ENCODE measurements at regions not wholly inside any gene's neighbourhood (a gene's known extent, or its start where the extent isn't known, plus 50 kb on each side); places are given as distances from the start of the nearest gene placed in this dataset.

DNA sequence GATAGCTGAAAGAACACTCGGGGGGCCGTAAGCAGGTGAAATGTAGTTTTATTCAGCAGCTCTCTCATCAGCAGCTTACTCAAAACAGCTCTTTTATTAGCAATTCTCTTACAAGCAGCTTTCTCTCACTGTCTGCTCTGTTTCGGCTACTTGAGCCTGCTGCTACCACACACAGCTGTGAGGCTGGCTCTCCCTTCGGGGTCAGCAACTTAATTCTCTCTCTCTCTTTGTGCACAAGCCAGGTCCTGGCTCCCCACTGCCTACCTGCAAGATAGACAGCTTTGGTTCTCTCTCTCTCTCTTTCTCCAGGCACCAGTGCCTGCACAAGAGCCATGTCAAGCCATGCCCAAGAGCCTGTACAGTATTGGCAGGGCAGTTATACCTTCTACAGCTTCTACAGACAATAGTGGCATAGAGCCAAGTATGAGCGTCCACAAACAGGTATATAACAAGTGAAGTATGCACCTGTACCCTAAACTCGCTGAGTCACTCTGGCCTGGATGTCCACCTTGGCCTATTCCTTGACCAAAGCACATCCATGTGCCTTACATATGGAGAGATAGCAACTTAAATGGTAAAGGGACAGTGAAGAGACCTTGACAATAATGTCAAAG is 110.8 kb downstream of the MTNR1B start:
- Histone ChIP-seq H3K9me3 (replicated peaks; ENCODE audit: control insufficient read depth, insufficient read depth, low read length) (no peaks in the 10 kb centered on the region), H2AFZ (ENCODE audit: control insufficient read depth, low read depth, low read length) (no peak overlapping the region), H3K4me2 (ENCODE audit: control insufficient read depth, insufficient read depth) (no peak overlapping the region), H3K36me3 (ENCODE audit: control insufficient read depth in 2 of 2, insufficient read depth in 2 of 2, low read length in 1 of 2) (no peaks in the 10 kb centered on the region), H3K79me2 (ENCODE audit: control insufficient read depth, insufficient read depth, low read length) (no peaks in the 10 kb centered on the region), H3K9ac (ENCODE audit: control insufficient read depth, insufficient read depth, low read length) (no peak overlapping the region), H3K27ac (ENCODE audit: control insufficient read depth, insufficient read depth) (no peak overlapping the region), H3K4me1 (ENCODE audit: control insufficient read depth, insufficient read depth, low read length) (no peaks in the 10 kb centered on the region), H3K27me3 (replicated peaks in 1 of 2; ENCODE audit: control insufficient read depth in 2 of 2, insufficient read depth in 2 of 2, low read length in 1 of 2) (no peaks in the 10 kb centered on the region; a peak in 1 of 4 replicates), H4K20me1 (ENCODE audit: control insufficient read depth, insufficient read depth) (no peaks in the 10 kb centered on the region), H3K4me3 (no peak overlapping the region)
- CTCF ChIA-PET: no interaction called here
- WGBS (ENCODE audit: insufficient coverage, insufficient replicate concordance, low lambda C conversion rate, missing lambda C conversion rate): 2% methylated on average over 6 of the region's 6 CpGs
- intact Hi-C loops (cut with micrococcal nuclease; ENCODE audit: unreplicated experiment) (no loop called here), in situ Hi-C loops (cut with MboI) (no loop called here)
- SMC1A ChIA-PET (ENCODE audit: uncharacterized antibody, unreplicated experiment): interaction anchor here (1.2 kb wide), 1 partner anchor 25 kb away, joined by 3 read pairs; no protein-coding TSS in a partner anchor
- RAD21 ChIA-PET (ENCODE audit: unreplicated experiment): no interaction called here
- POLR2A ChIA-PET: no interaction called here
- ATAC-seq: no peak
- FAIRE-seq: no peak
- no peak for DNase-seq (ENCODE audit: low read depth, low spot score)
- no TSS peak for BruUV-seq (replicated peaks)
- TF ChIP-seq, protein P1, sequence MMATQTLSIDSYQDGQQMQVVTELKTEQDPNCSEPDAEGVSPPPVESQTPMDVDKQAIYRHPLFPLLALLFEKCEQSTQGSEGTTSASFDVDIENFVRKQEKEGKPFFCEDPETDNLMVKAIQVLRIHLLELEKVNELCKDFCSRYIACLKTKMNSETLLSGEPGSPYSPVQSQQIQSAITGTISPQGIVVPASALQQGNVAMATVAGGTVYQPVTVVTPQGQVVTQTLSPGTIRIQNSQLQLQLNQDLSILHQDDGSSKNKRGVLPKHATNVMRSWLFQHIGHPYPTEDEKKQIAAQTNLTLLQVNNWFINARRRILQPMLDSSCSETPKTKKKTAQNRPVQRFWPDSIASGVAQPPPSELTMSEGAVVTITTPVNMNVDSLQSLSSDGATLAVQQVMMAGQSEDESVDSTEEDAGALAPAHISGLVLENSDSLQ (IDR thresholded peaks at IDR 0.05): no peak
- TF ChIP-seq RBBP5 (conservative IDR thresholded peaks at IDR 0.05): no peak
- no peak for TF ChIP-seq MXI1 (IDR thresholded peaks at IDR 0.05; ENCODE audit: low read depth, low read length)
- TF ChIP-seq, protein P2, sequence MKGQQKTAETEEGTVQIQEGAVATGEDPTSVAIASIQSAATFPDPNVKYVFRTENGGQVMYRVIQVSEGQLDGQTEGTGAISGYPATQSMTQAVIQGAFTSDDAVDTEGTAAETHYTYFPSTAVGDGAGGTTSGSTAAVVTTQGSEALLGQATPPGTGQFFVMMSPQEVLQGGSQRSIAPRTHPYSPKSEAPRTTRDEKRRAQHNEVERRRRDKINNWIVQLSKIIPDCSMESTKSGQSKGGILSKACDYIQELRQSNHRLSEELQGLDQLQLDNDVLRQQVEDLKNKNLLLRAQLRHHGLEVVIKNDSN (IDR thresholded peaks at IDR 0.05; ENCODE audit: borderline replicate concordance, extremely low read length, insufficient read depth, low read depth, low read length): no peak
- TF ChIP-seq, protein P3, sequence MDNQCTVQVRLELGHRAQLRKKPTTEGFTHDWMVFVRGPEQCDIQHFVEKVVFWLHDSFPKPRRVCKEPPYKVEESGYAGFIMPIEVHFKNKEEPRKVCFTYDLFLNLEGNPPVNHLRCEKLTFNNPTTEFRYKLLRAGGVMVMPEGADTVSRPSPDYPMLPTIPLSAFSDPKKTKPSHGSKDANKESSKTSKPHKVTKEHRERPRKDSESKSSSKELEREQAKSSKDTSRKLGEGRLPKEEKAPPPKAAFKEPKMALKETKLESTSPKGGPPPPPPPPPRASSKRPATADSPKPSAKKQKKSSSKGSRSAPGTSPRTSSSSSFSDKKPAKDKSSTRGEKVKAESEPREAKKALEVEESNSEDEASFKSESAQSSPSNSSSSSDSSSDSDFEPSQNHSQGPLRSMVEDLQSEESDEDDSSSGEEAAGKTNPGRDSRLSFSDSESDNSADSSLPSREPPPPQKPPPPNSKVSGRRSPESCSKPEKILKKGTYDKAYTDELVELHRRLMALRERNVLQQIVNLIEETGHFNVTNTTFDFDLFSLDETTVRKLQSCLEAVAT (IDR thresholded peaks at IDR 0.05): no peak
- TF ChIP-seq SMC3 (IDR thresholded peaks at IDR 0.05; ENCODE audit: borderline replicate concordance, low read length): no peak
- no peak for TF ChIP-seq EP300 (IDR thresholded peaks at IDR 0.05; ENCODE audit: borderline replicate concordance in 1 of 2, control insufficient read depth in 1 of 2, low read depth in 2 of 2, low read length in 2 of 2)
- no peak for TF ChIP-seq POU2F2 (IDR thresholded peaks at IDR 0.05; ENCODE audit: borderline replicate concordance, low read depth, low read length)
- TF ChIP-seq, protein P4, sequence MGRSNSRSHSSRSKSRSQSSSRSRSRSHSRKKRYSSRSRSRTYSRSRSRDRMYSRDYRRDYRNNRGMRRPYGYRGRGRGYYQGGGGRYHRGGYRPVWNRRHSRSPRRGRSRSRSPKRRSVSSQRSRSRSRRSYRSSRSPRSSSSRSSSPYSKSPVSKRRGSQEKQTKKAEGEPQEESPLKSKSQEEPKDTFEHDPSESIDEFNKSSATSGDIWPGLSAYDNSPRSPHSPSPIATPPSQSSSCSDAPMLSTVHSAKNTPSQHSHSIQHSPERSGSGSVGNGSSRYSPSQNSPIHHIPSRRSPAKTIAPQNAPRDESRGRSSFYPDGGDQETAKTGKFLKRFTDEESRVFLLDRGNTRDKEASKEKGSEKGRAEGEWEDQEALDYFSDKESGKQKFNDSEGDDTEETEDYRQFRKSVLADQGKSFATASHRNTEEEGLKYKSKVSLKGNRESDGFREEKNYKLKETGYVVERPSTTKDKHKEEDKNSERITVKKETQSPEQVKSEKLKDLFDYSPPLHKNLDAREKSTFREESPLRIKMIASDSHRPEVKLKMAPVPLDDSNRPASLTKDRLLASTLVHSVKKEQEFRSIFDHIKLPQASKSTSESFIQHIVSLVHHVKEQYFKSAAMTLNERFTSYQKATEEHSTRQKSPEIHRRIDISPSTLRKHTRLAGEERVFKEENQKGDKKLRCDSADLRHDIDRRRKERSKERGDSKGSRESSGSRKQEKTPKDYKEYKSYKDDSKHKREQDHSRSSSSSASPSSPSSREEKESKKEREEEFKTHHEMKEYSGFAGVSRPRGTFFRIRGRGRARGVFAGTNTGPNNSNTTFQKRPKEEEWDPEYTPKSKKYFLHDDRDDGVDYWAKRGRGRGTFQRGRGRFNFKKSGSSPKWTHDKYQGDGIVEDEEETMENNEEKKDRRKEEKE (IDR thresholded peaks at IDR 0.05): no peak
- no peak for TF ChIP-seq ZZZ3 (IDR thresholded peaks at IDR 0.05; ENCODE audit: control insufficient read depth, insufficient read length, low read depth)
- TF ChIP-seq MEF2B (IDR thresholded peaks at IDR 0.05; ENCODE audit: partially characterized antibody, poor library complexity, severe bottlenecking): no peak
- TF ChIP-seq ZNF384 (IDR thresholded peaks at IDR 0.05; ENCODE audit: borderline replicate concordance, low read depth, low read length): no peak
- TF ChIP-seq KLF5 (IDR thresholded peaks at IDR 0.05; ENCODE audit: partially characterized antibody): no peak
- TF ChIP-seq CBFB (IDR thresholded peaks at IDR 0.05; ENCODE audit: low read depth): no peak

Data from GM12878 (cell line).